Activated CD8-positive, alpha-beta memory T cell treated with anti-CD3 and anti-CD28 coated beads, Interleukin-2, amount 10 ng/mL, durations not matched to agents 7 days and 5 days (primary cell): ENCODE measurements at regions not wholly inside any gene's neighbourhood (a gene's known extent, or its start where the extent isn't known, plus 50 kb on each side); places are given as distances from the start of the nearest gene placed in this dataset.

Experiments
- ATAC-seq: fragments of 150-1000 bp; cut with Tn5 transposase; one replicate; pipeline ENCODE4 v1.10.0; 2021; ENCODE audit warnings: moderate library complexity
- CTCF ChIA-PET: fragments of 350-600 bp; sonication (Branson Sonifier 250); formaldehyde crosslinking; loops from one replicate; lab custom pipeline; 2021; ENCODE audit warnings: antibody characterized with exemption; lab: Charles Lee
- DNase-seq: peaks from one replicate; pipeline ENCODE4 v3.0.0-alpha.2; 2020
- H3K27ac Mint-ChIP-seq: one replicate; pipeline ENCODE4 v1.8.0; 2021; ENCODE audit warnings: mild to moderate bottlenecking, mixed read lengths
- H3K27me3 Mint-ChIP-seq: one replicate; pipeline ENCODE4 v1.8.0; 2021; ENCODE audit warnings: mixed read lengths
- H3K36me3 Mint-ChIP-seq: one replicate; pipeline ENCODE4 v1.8.0; 2021; ENCODE audit warnings: mild to moderate bottlenecking, mixed read lengths
- H3K4me1 Mint-ChIP-seq: one replicate; pipeline ENCODE4 v1.8.0; 2021; ENCODE audit warnings: mixed read lengths
- H3K4me3 Mint-ChIP-seq: one replicate; pipeline ENCODE4 v1.8.0; 2021; ENCODE audit warnings: mild to moderate bottlenecking, moderate library complexity, mixed read lengths
- H3K9me3 Mint-ChIP-seq: one replicate; pipeline ENCODE4 v1.8.0; 2022; ENCODE audit warnings: low read depth, mixed read lengths

DNA sequence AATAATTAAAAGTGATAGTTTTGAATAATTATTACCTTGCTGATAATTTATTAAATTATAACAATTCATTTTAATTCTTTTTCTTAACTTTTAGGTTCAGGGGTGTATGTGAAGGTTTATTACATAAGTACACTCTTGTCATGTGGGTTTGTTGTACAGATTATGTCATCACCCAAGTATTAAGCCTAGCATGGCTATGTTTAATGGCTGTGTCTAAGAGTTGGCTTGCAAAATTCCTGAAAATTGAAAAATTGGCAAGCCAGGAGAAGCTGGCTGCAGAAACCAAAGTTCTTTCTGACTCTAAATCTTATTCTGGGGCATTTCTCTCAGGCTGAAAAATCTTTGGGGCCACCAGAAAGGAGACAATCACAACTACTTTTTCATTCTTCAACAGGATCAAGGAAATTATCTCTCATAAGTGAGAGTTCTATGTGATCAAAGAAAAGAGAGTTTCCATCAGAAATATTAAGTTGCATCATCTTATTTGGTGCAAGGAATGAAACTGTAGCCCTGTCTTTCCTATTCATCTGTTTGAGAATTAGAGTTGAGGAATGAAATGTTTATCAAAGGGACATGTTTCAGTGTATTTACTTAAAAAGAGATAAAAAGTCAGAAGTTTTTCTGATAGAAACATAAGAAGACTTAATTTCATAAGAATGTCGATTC is 412.1 kb upstream of the CDH2 start:
- no peak for ATAC-seq
- H3K9me3 Mint-ChIP-seq, result peaks cover 7% of the 10 kb centered on the region
- no peak overlapping the region for H3K27ac Mint-ChIP-seq
- no peak for DNase-seq
- H3K27me3 Mint-ChIP-seq, result no peaks in the 10 kb centered on the region
- no peaks in the 10 kb centered on the region for H3K4me1 Mint-ChIP-seq
- no peak overlapping the region for H3K4me3 Mint-ChIP-seq
- no peaks in the 10 kb centered on the region for H3K36me3 Mint-ChIP-seq
- CTCF ChIA-PET, result no interaction called here

- no peaks in the 10 kb centered on the region for H3K36me3 Mint-ChIP-seq
- no peaks in the 10 kb centered on the region for H3K27me3 Mint-ChIP-seq
- no peaks in the 10 kb centered on the region for H3K4me1 Mint-ChIP-seq
- H3K9me3 Mint-ChIP-seq, result peaks cover 2% of the 10 kb centered on the region
- DNase-seq (no peak), ATAC-seq (no peak)
- H3K27ac Mint-ChIP-seq, result no peak overlapping the region
- CTCF ChIA-PET, result no interaction called here
- no peak overlapping the region for H3K4me3 Mint-ChIP-seq
These were observed 407.8 kb upstream of the CDH2 start for GRCh38 chr18:28584731-28585130.

GRCh38 chr18:28582724-28583123 is 405.8 kb upstream of the CDH2 start:
- ATAC-seq, result no peak
- peaks cover 2% of the 10 kb centered on the region for H3K9me3 Mint-ChIP-seq
- DNase-seq, result no peak

DNA sequence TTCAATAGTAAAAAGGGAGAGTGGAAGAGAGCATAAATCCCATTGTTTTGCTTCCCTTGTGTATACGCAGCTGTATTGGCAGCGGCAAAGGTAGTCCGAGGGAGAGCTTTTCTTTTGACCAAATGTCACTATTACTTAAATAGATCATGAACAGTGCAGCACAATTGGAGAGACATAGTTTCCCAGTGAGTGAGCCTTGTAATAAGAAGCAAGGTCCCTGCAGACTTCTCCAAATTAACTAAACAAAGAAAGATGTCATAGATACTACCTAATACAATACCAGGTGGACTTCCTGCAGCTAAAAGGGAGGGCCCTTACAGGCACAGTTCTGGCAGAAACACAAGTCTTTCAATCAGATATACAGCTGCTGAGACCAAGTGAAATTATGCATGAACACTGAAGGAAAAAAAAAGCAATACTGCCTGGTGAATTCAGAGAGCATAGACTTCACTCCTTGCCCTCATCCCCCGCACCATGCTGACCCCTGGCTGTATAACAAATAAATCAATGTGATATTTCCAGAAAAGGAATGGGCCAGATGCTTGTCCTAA is 404.7 kb upstream of the CDH2 start:
- H3K27me3 Mint-ChIP-seq, result no peaks in the 10 kb centered on the region
- no peak for ATAC-seq
- peaks cover 2% of the 10 kb centered on the region for H3K9me3 Mint-ChIP-seq
- H3K36me3 Mint-ChIP-seq, result no peaks in the 10 kb centered on the region
- no peak overlapping the region for H3K27ac Mint-ChIP-seq
- no peak for DNase-seq
- H3K4me3 Mint-ChIP-seq, result no peak overlapping the region
- CTCF ChIA-PET, result no interaction called here
- H3K4me1 Mint-ChIP-seq, result no peaks in the 10 kb centered on the region

More at GRCh38 chr18:28582724-28583123, 405.8 kb upstream of the CDH2 start:
- Mint-ChIP-seq H3K4me1 (no peaks in the 10 kb centered on the region), H3K36me3 (no peaks in the 10 kb centered on the region), H3K27ac (no peak overlapping the region), H3K4me3 (no peak overlapping the region), H3K27me3 (no peaks in the 10 kb centered on the region)
- CTCF ChIA-PET, result no interaction called here

DNA sequence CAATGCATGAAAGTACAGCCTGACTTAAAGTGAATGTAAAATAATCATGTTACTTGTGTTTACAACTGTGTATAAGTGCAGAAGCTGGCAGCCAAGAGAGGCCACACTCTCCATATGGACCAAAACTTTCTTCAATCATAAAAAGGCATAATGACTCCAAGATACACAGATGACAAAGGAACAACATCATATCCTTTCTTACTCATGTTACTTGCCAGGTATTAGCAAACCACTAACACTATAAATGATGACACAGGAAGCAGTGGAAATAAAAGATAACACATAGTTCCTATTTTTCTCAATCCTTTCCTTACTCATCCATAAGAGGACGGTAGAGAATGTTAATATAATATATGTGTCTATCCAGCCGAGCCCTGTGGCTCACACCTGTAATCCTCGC is 400.0 kb upstream of the CDH2 start:
- no peak overlapping the region for H3K4me3 Mint-ChIP-seq
- DNase-seq (no peak), ATAC-seq (no peak)
- peaks cover 7% of the 10 kb centered on the region for H3K9me3 Mint-ChIP-seq
- H3K27ac Mint-ChIP-seq, result no peak overlapping the region
- no peaks in the 10 kb centered on the region for H3K36me3 Mint-ChIP-seq
- no peaks in the 10 kb centered on the region for H3K4me1 Mint-ChIP-seq
- no peaks in the 10 kb centered on the region for H3K27me3 Mint-ChIP-seq
- CTCF ChIA-PET, result no interaction called here

GRCh38 chr18:28575123-28575522 is 398.2 kb upstream of the CDH2 start:
- H3K27ac Mint-ChIP-seq, result no peak overlapping the region
- no peaks in the 10 kb centered on the region for H3K27me3 Mint-ChIP-seq
- DNase-seq, result no peak
- no peaks in the 10 kb centered on the region for H3K4me1 Mint-ChIP-seq
- no peak overlapping the region for H3K4me3 Mint-ChIP-seq
- H3K36me3 Mint-ChIP-seq, result no peaks in the 10 kb centered on the region
- ATAC-seq, result no peak
- H3K9me3 Mint-ChIP-seq, result peaks cover 11% of the 10 kb centered on the region
- CTCF ChIA-PET, result no interaction called here

- no peak for DNase-seq
- peaks cover 11% of the 10 kb centered on the region for H3K9me3 Mint-ChIP-seq
- no peak for ATAC-seq
- no peaks in the 10 kb centered on the region for H3K36me3 Mint-ChIP-seq
- H3K27ac Mint-ChIP-seq, result no peak overlapping the region
- CTCF ChIA-PET, result no interaction called here
- H3K4me1 Mint-ChIP-seq, result no peaks in the 10 kb centered on the region
- no peak overlapping the region for H3K4me3 Mint-ChIP-seq
- no peaks in the 10 kb centered on the region for H3K27me3 Mint-ChIP-seq
These were observed 397.2 kb upstream of the CDH2 start for GRCh38 chr18:28574175-28574574.

GRCh38 chr18:28571929-28572328 is 395.0 kb upstream of the CDH2 start:
- Mint-ChIP-seq H3K4me3 (no peak overlapping the region), H3K27me3 (no peaks in the 10 kb centered on the region), H3K36me3 (no peaks in the 10 kb centered on the region), H3K4me1 (no peaks in the 10 kb centered on the region), H3K9me3 (peaks cover 11% of the 10 kb centered on the region), H3K27ac (no peak overlapping the region)
- DNase-seq, result no peak
- CTCF ChIA-PET, result no interaction called here
- ATAC-seq, result no peak

DNA sequence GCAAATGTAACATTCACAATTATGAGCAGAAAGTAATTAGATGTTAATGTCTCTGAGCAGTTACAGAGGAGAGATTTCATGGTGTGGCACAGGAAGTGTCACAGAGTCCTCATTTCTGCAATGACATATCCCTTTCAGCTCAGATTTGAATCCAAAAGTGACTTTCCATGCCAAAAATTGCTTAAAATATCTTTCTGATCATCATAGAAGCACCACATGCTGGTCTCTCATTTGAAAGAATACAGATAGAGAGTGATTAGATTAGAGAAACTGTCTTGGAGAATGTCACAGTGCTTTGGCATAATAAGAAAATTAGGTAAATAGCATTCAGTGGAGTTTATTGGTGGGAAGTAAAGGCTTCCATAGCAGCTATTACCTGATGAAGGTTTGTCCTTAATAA is 383.4 kb upstream of the CDH2 start:
- DNase-seq, result no peak
- Mint-ChIP-seq H3K27ac (no peak overlapping the region), H3K36me3 (no peaks in the 10 kb centered on the region), H3K9me3 (peaks cover 10% of the 10 kb centered on the region), H3K4me1 (no peaks in the 10 kb centered on the region), H3K4me3 (no peak overlapping the region), H3K27me3 (no peaks in the 10 kb centered on the region)
- no peak for ATAC-seq
- CTCF ChIA-PET, result no interaction called here

GRCh38 chr18:28559511-28559910 is 382.6 kb upstream of the CDH2 start:
- no peak for DNase-seq
- Mint-ChIP-seq H3K27me3 (no peaks in the 10 kb centered on the region), H3K27ac (no peak overlapping the region), H3K4me3 (no peak overlapping the region), H3K36me3 (no peaks in the 10 kb centered on the region), H3K9me3 (peaks cover 10% of the 10 kb centered on the region), H3K4me1 (no peaks in the 10 kb centered on the region)
- CTCF ChIA-PET, result no interaction called here
- no peak for ATAC-seq

GRCh38 chr18:28541934-28542333 is 365.0 kb upstream of the CDH2 start:
- H3K36me3 Mint-ChIP-seq, result no peaks in the 10 kb centered on the region
- H3K27me3 Mint-ChIP-seq, result no peaks in the 10 kb centered on the region
- ATAC-seq, result no peak
- H3K4me3 Mint-ChIP-seq, result no peak overlapping the region
- DNase-seq, result no peak
- no peak overlapping the region for H3K27ac Mint-ChIP-seq
- CTCF ChIA-PET, result no interaction called here
- no peaks in the 10 kb centered on the region for H3K4me1 Mint-ChIP-seq
- peaks cover 6% of the 10 kb centered on the region for H3K9me3 Mint-ChIP-seq

- H3K27ac Mint-ChIP-seq, result no peak overlapping the region
- no peaks in the 10 kb centered on the region for H3K4me1 Mint-ChIP-seq
- ATAC-seq (no peak), DNase-seq (no peak)
- no peaks in the 10 kb centered on the region for H3K27me3 Mint-ChIP-seq
- H3K4me3 Mint-ChIP-seq, result no peak overlapping the region
- H3K36me3 Mint-ChIP-seq, result no peaks in the 10 kb centered on the region
- CTCF ChIA-PET, result no interaction called here
- peaks cover 4% of the 10 kb centered on the region for H3K9me3 Mint-ChIP-seq
These were observed 364.5 kb upstream of the CDH2 start for GRCh38 chr18:28541276-28541930.

DNA sequence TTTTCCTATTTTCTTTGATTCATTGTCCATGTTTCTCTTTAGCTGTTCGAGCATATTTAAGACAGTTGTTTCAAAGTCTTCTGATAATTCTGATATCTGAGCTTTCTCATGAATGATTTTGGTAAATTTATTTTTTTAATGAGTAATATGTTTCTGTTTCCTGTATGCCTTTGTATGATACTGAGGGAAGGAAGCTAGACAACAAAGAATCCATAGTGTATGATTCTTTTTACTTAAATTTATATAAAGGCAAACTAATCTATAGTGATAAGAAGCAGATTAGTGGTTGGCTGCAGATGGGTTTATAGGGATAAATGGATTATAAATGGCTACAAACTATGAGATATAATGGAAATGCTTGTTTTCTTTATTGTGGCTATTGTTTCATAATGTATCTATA is 352.7 kb upstream of the CDH2 start:
- H3K36me3 Mint-ChIP-seq, result no peaks in the 10 kb centered on the region
- H3K9me3 Mint-ChIP-seq, result peaks cover 4% of the 10 kb centered on the region
- DNase-seq (no peak), ATAC-seq (no peak)
- CTCF ChIA-PET, result no interaction called here
- H3K4me1 Mint-ChIP-seq, result no peaks in the 10 kb centered on the region
- H3K4me3 Mint-ChIP-seq, result no peak overlapping the region
- H3K27ac Mint-ChIP-seq, result no peak overlapping the region
- no peaks in the 10 kb centered on the region for H3K27me3 Mint-ChIP-seq

GRCh38 chr18:28526196-28526595 is 349.3 kb upstream of the CDH2 start:
- no peaks in the 10 kb centered on the region for H3K36me3 Mint-ChIP-seq
- peaks cover 10% of the 10 kb centered on the region for H3K9me3 Mint-ChIP-seq
- H3K4me1 Mint-ChIP-seq, result no peaks in the 10 kb centered on the region
- no peak for DNase-seq
- no peak overlapping the region for H3K4me3 Mint-ChIP-seq
- H3K27me3 Mint-ChIP-seq, result no peaks in the 10 kb centered on the region
- H3K27ac Mint-ChIP-seq, result no peak overlapping the region
- no peak for ATAC-seq
- CTCF ChIA-PET, result no interaction called here
